ENCODE measurements at regions not wholly inside any gene's neighbourhood (a gene's known extent, or its start where the extent isn't known, plus 50 kb on each side); places are given as distances from the start of the nearest gene placed in this dataset.

DNA sequence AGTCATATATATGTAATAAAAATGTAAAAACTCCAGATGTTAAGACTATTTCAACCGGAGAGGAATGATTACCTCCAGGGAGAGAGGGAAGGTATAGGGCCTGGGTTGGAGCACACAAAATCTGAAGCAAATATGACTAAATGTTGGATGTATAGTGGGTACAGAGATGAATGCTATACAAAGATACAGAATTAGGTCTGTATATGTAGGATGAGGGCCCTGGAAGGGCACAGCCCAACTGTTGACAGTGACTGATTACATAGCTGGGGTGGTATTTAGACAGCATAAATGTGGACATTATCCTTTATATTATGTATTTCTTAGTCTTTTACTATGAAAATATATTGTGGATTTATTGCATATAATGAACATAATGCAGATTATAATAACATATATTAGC is 94.4 kb upstream of the SPATA12 start:
- H3K9me3 ChIP-seq (ENCODE audit: control insufficient read depth in 2 of 2, insufficient read depth in 1 of 2, low read length in 1 of 2), result no peaks in the 10 kb centered on the region
- DNase-seq (ENCODE audit: low read depth in 6 of 9, low spot score in 9 of 9), result no peak
- no peaks in the 10 kb centered on the region for H3K27me3 ChIP-seq (ENCODE audit: control insufficient read depth in 2 of 2, insufficient read depth in 1 of 2, low read length in 1 of 2)
- H3K4me3 ChIP-seq (ENCODE audit: low read length in 2 of 2), result no peak overlapping the region
- 98% methylated on average over 1 of the region's 1 CpG for WGBS
- H3K4me1 ChIP-seq (ENCODE audit: control insufficient read depth in 2 of 2, insufficient read depth in 2 of 2, low read length in 2 of 2), result peaks cover 0 to 8% of the 10 kb centered on the region in 2 donors
- H3K27ac ChIP-seq (ENCODE audit: low read depth in 1 of 2, low read length in 1 of 2), result no peak overlapping the region
- no peaks in the 10 kb centered on the region for H3K36me3 ChIP-seq (ENCODE audit: control insufficient read depth in 2 of 2, insufficient read depth in 2 of 2, low read length in 1 of 2)

DNA sequence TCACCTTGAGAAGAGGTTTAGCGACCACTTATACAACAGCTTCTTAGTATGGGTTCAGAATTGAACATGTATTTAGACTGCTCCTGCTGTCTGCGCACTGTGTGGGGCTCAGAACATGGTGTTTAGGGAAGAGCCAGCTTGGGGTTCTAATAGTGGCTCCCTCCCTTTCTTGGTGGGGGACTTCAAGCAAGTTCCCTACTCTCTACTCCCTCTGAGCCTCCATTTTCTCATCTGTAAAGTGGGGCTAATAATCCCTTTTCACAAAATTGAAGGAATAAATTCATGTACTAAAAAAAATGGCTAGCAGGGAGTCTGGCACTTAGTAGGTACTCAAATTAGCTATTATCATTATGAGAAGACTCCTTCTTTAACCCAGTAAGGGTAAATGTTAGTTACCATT is 97.5 kb upstream of the SPATA12 start:
- WGBS, result 100% methylated on average over 2 of the region's 2 CpGs
- no peak overlapping the region for H3K27ac ChIP-seq (ENCODE audit: low read depth in 1 of 2, low read length in 1 of 2)
- no peaks in the 10 kb centered on the region for H3K36me3 ChIP-seq (ENCODE audit: control insufficient read depth in 2 of 2, insufficient read depth in 2 of 2, low read length in 1 of 2)
- no peaks in the 10 kb centered on the region for H3K9me3 ChIP-seq (ENCODE audit: control insufficient read depth in 2 of 2, insufficient read depth in 1 of 2, low read length in 1 of 2)
- H3K27me3 ChIP-seq (ENCODE audit: control insufficient read depth in 2 of 2, insufficient read depth in 1 of 2, low read length in 1 of 2), result no peaks in the 10 kb centered on the region
- H3K4me1 ChIP-seq (ENCODE audit: control insufficient read depth in 2 of 2, insufficient read depth in 2 of 2, low read length in 2 of 2), result no peaks in the 10 kb centered on the region
- no peak overlapping the region for H3K4me3 ChIP-seq (ENCODE audit: low read length in 2 of 2)
- no peak for DNase-seq (ENCODE audit: low read depth in 6 of 9, low spot score in 9 of 9)

DNA sequence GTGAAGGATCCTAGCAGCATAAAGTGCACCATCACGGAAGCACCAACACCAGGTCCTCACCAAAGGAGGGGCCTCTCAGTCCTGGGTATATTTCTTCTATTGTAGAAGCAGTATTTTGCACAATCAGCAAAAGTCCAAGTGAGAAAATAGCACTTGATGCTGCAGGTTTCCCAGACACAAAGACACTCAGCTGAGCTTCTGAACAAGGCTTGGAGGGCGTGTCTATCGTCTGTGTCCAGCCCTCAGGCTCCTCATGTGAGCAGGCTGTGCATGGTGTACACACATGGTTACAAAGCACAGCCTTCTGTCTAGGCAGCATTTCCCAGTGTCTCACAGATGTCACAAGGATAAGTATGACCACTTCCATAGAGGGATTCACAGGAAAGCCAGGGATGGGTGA is 98.3 kb upstream of the SPATA12 start:
- Histone ChIP-seq H3K4me1 (ENCODE audit: control insufficient read depth in 2 of 2, insufficient read depth in 2 of 2, low read length in 2 of 2) (no peaks in the 10 kb centered on the region), H3K4me3 (ENCODE audit: low read length in 2 of 2) (no peak overlapping the region), H3K27ac (ENCODE audit: low read depth in 1 of 2, low read length in 1 of 2) (no peak overlapping the region), H3K27me3 (ENCODE audit: control insufficient read depth in 2 of 2, insufficient read depth in 1 of 2, low read length in 1 of 2) (no peaks in the 10 kb centered on the region), H3K36me3 (ENCODE audit: control insufficient read depth in 2 of 2, insufficient read depth in 2 of 2, low read length in 1 of 2) (no peaks in the 10 kb centered on the region), H3K9me3 (ENCODE audit: control insufficient read depth in 2 of 2, insufficient read depth in 1 of 2, low read length in 1 of 2) (no peaks in the 10 kb centered on the region)
- 95% methylated on average over 3 of the region's 3 CpGs for WGBS
- no peak for DNase-seq (ENCODE audit: low read depth in 6 of 9, low spot score in 9 of 9)

- no peak overlapping the region for H3K27ac ChIP-seq (ENCODE audit: low read depth in 1 of 2, low read length in 1 of 2)
- no peak overlapping the region for H3K4me3 ChIP-seq (ENCODE audit: low read length in 2 of 2)
- no peak for DNase-seq (ENCODE audit: low read depth in 6 of 9, low spot score in 9 of 9)
- no peaks in the 10 kb centered on the region for H3K36me3 ChIP-seq (ENCODE audit: control insufficient read depth in 2 of 2, insufficient read depth in 2 of 2, low read length in 1 of 2)
- no peaks in the 10 kb centered on the region for H3K27me3 ChIP-seq (ENCODE audit: control insufficient read depth in 2 of 2, insufficient read depth in 1 of 2, low read length in 1 of 2)
- 96% methylated on average over 6 of the region's 6 CpGs for WGBS
- H3K9me3 ChIP-seq (ENCODE audit: control insufficient read depth in 2 of 2, insufficient read depth in 1 of 2, low read length in 1 of 2), result no peaks in the 10 kb centered on the region
- H3K4me1 ChIP-seq (ENCODE audit: control insufficient read depth in 2 of 2, insufficient read depth in 2 of 2, low read length in 2 of 2), result no peaks in the 10 kb centered on the region
Measured at GRCh38 chr3:56960234-56960917, 100.1 kb upstream of the SPATA12 start.

DNA sequence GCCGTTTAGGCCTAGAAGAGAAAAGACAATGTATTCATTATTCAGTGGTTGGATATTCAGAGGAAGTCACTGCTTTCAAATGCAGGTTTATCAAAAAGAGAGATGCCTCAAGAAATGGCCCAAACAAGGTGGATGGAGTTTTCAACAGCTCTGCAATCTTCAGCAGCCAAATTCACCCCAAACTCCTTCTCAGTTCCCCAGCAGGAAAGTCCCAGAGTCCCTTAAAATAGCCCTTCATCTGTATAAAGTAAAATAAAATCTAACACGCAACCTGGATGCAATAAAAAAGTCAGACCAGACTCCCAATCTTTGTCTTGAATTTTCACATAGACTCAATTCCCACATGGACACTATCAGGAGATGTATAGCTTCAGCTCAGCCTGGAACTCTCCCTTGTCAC is 101.6 kb upstream of the SPATA12 start:
- Histone ChIP-seq H3K9me3 (ENCODE audit: control insufficient read depth in 2 of 2, insufficient read depth in 1 of 2, low read length in 1 of 2) (no peaks in the 10 kb centered on the region), H3K36me3 (ENCODE audit: control insufficient read depth in 2 of 2, insufficient read depth in 2 of 2, low read length in 1 of 2) (no peaks in the 10 kb centered on the region), H3K27ac (ENCODE audit: low read depth in 1 of 2, low read length in 1 of 2) (no peak overlapping the region), H3K4me3 (ENCODE audit: low read length in 2 of 2) (no peak overlapping the region), H3K27me3 (ENCODE audit: control insufficient read depth in 2 of 2, insufficient read depth in 1 of 2, low read length in 1 of 2) (no peaks in the 10 kb centered on the region), H3K4me1 (ENCODE audit: control insufficient read depth in 2 of 2, insufficient read depth in 2 of 2, low read length in 2 of 2) (no peaks in the 10 kb centered on the region)
- WGBS, result 98% methylated on average over 2 of the region's 2 CpGs
- no peak for DNase-seq (ENCODE audit: low read depth in 6 of 9, low spot score in 9 of 9)

- Histone ChIP-seq H3K27ac (ENCODE audit: low read depth in 1 of 2, low read length in 1 of 2) (no peak overlapping the region), H3K9me3 (ENCODE audit: control insufficient read depth in 2 of 2, insufficient read depth in 1 of 2, low read length in 1 of 2) (no peaks in the 10 kb centered on the region), H3K4me3 (ENCODE audit: low read length in 2 of 2) (no peak overlapping the region), H3K27me3 (ENCODE audit: control insufficient read depth in 2 of 2, insufficient read depth in 1 of 2, low read length in 1 of 2) (no peaks in the 10 kb centered on the region), H3K36me3 (ENCODE audit: control insufficient read depth in 2 of 2, insufficient read depth in 2 of 2, low read length in 1 of 2) (no peaks in the 10 kb centered on the region), H3K4me1 (ENCODE audit: control insufficient read depth in 2 of 2, insufficient read depth in 2 of 2, low read length in 2 of 2) (no peaks in the 10 kb centered on the region)
- 97% methylated on average over 2 of the region's 2 CpGs for WGBS
- DNase-seq (ENCODE audit: low read depth in 6 of 9, low spot score in 9 of 9), result no peak
Measured at GRCh38 chr3:56957522-56957921, 102.9 kb upstream of the SPATA12 start.

DNA sequence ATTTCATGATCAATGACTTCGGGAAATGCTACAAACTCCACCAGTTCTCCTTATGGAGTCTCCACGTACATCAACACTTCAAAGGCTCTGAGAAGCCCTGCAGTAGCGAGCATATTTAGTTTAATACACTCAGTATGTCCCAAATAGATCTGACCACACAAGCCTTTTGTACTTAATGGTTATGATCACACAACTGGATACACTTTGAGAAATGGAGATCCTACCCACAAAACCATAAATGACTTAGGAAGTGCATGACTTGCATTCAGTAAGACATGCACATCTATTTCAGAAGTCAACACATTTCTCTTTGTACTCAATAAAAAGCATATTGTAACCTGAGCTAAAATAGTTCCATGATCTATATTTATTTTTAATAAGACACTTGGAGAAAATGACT is 103.6 kb upstream of the SPATA12 start:
- no peak overlapping the region for H3K27ac ChIP-seq (ENCODE audit: low read depth in 1 of 2, low read length in 1 of 2)

GRCh38 chr3:56955492-56956111 is 104.9 kb upstream of the SPATA12 start:
- no peak overlapping the region for H3K4me3 ChIP-seq (ENCODE audit: low read length in 2 of 2)
- DNase-seq (ENCODE audit: low read depth in 6 of 9, low spot score in 9 of 9), result no peak
- no peaks in the 10 kb centered on the region for H3K9me3 ChIP-seq (ENCODE audit: control insufficient read depth in 2 of 2, insufficient read depth in 1 of 2, low read length in 1 of 2)
- no peak overlapping the region for H3K27ac ChIP-seq (ENCODE audit: low read depth in 1 of 2, low read length in 1 of 2)
- no peaks in the 10 kb centered on the region for H3K27me3 ChIP-seq (ENCODE audit: control insufficient read depth in 2 of 2, insufficient read depth in 1 of 2, low read length in 1 of 2)
- no peaks in the 10 kb centered on the region for H3K4me1 ChIP-seq (ENCODE audit: control insufficient read depth in 2 of 2, insufficient read depth in 2 of 2, low read length in 2 of 2)
- WGBS, result 96% methylated on average over 5 of the region's 5 CpGs
- no peaks in the 10 kb centered on the region for H3K36me3 ChIP-seq (ENCODE audit: control insufficient read depth in 2 of 2, insufficient read depth in 2 of 2, low read length in 1 of 2)

More for the DNA sequence above, 103.6 kb upstream of the SPATA12 start:
- no peaks in the 10 kb centered on the region for H3K9me3 ChIP-seq (ENCODE audit: control insufficient read depth in 2 of 2, insufficient read depth in 1 of 2, low read length in 1 of 2)
- H3K4me1 ChIP-seq (ENCODE audit: control insufficient read depth in 2 of 2, insufficient read depth in 2 of 2, low read length in 2 of 2), result no peaks in the 10 kb centered on the region
- DNase-seq (ENCODE audit: low read depth in 6 of 9, low spot score in 9 of 9), result no peak
- H3K4me3 ChIP-seq (ENCODE audit: low read length in 2 of 2), result no peak overlapping the region
- 96% methylated on average over 3 of the region's 3 CpGs for WGBS
- H3K27me3 ChIP-seq (ENCODE audit: control insufficient read depth in 2 of 2, insufficient read depth in 1 of 2, low read length in 1 of 2), result no peaks in the 10 kb centered on the region
- H3K36me3 ChIP-seq (ENCODE audit: control insufficient read depth in 2 of 2, insufficient read depth in 2 of 2, low read length in 1 of 2), result no peaks in the 10 kb centered on the region

GRCh38 chr3:56954125-56954524 is 106.3 kb upstream of the SPATA12 start:
- DNase-seq (ENCODE audit: low read depth in 6 of 9, low spot score in 9 of 9), result no peak
- 98% methylated on average over 1 of the region's 1 CpG for WGBS

More at GRCh38 chr3:56954125-56954524, 106.3 kb upstream of the SPATA12 start:
- Histone ChIP-seq H3K4me1 (ENCODE audit: control insufficient read depth in 2 of 2, insufficient read depth in 2 of 2, low read length in 2 of 2) (no peaks in the 10 kb centered on the region), H3K4me3 (ENCODE audit: low read length in 2 of 2) (no peak overlapping the region), H3K27me3 (ENCODE audit: control insufficient read depth in 2 of 2, insufficient read depth in 1 of 2, low read length in 1 of 2) (no peaks in the 10 kb centered on the region), H3K36me3 (ENCODE audit: control insufficient read depth in 2 of 2, insufficient read depth in 2 of 2, low read length in 1 of 2) (no peaks in the 10 kb centered on the region), H3K9me3 (ENCODE audit: control insufficient read depth in 2 of 2, insufficient read depth in 1 of 2, low read length in 1 of 2) (no peaks in the 10 kb centered on the region), H3K27ac (ENCODE audit: low read depth in 1 of 2, low read length in 1 of 2) (no peak overlapping the region)
